NCI-H187 treated with DMSO at 0.1 percent for 48 hours (cell line): ENCODE measurements at regions not wholly inside any gene's neighbourhood (a gene's known extent, or its start where the extent isn't known, plus 50 kb on each side); places are given as distances from the start of the nearest gene placed in this dataset.

Experiments
- DNase-seq: peaks from one replicate; lab custom pipeline; 2025; lab: John Stamatoyannopoulos, UW

- no peak for DNase-seq
Measured at GRCh38 chr5:103461243-103461642, 101.3 kb downstream of the NUDT12 start.

GRCh38 chr5:103458497-103459040 is 104.0 kb downstream of the NUDT12 start:
- DNase-seq, result no peak

GRCh38 chr5:103456476-103456875 is 106.1 kb downstream of the NUDT12 start:
- no peak for DNase-seq

GRCh38 chr5:103455796-103456195 is 106.8 kb downstream of the NUDT12 start:
- DNase-seq, result no peak

GRCh38 chr5:103454770-103455169 is 107.8 kb downstream of the NUDT12 start:
- DNase-seq, result no peak

- no peak for DNase-seq
Measured at GRCh38 chr5:103452666-103453065, 109.9 kb downstream of the NUDT12 start.

GRCh38 chr5:103452089-103452488 is 110.5 kb downstream of the NUDT12 start:
- no peak for DNase-seq

- DNase-seq, result no peak
Measured at GRCh38 chr5:103451261-103451660, 111.3 kb downstream of the NUDT12 start.

GRCh38 chr5:103450333-103451061 is 112.1 kb downstream of the NUDT12 start:
- DNase-seq, result no peak

- DNase-seq, result no peak
Measured at GRCh38 chr5:103446813-103447212, 115.8 kb downstream of the NUDT12 start.

- no peak for DNase-seq
Measured at GRCh38 chr5:103445426-103446035, 117.1 kb downstream of the NUDT12 start.

GRCh38 chr5:103444333-103445038 is 118.1 kb downstream of the NUDT12 start:
- no peak for DNase-seq

GRCh38 chr5:103442750-103443149 is 119.8 kb downstream of the NUDT12 start:
- no peak for DNase-seq

GRCh38 chr5:103441523-103441922 is 121.1 kb downstream of the NUDT12 start:
- DNase-seq, result no peak

GRCh38 chr5:103439007-103439406 is 123.6 kb downstream of the NUDT12 start:
- DNase-seq, result no peak

GRCh38 chr5:103436656-103437055 is 125.9 kb downstream of the NUDT12 start:
- no peak for DNase-seq

GRCh38 chr5:103436112-103436511 is 126.5 kb downstream of the NUDT12 start:
- DNase-seq, result no peak

GRCh38 chr5:103435136-103435889 is 127.3 kb downstream of the NUDT12 start:
- DNase-seq, result no peak

GRCh38 chr5:103434057-103434456 is 128.5 kb downstream of the NUDT12 start:
- no peak for DNase-seq

GRCh38 chr5:103433211-103433610 is 129.4 kb downstream of the NUDT12 start:
- peak; percentile 50 for DNase-seq

GRCh38 chr5:103428923-103429322 is 133.7 kb downstream of the NUDT12 start:
- DNase-seq, result no peak

GRCh38 chr5:103428411-103428871 is 134.1 kb downstream of the NUDT12 start:
- no peak for DNase-seq
